ENCODE measurements at regions not wholly inside any gene's neighbourhood (a gene's known extent, or its start where the extent isn't known, plus 50 kb on each side); places are given as distances from the start of the nearest gene placed in this dataset.

- CTCF ChIA-PET = no interaction called here
- no peak for DNase-seq (ENCODE audit: extremely low spot score)
- POLR2A ChIA-PET = no interaction called here
- TF ChIP-seq HDGF (IDR thresholded peaks at IDR 0.05; ENCODE audit: borderline replicate concordance) = no peak
- TF ChIP-seq FOXM1 (IDR thresholded peaks at IDR 0.05; ENCODE audit: borderline replicate concordance) = no peak
- TF ChIP-seq PKNOX1 (IDR thresholded peaks at IDR 0.05) = no peak; the same call in 1 of the 2 replicates
These were observed 410.9 kb downstream of the UTRN start for GRCh38 chr6:144695858-144696533.

- TF ChIP-seq FOXA1 (IDR thresholded peaks at IDR 0.05) = no peak
- no peak for TF ChIP-seq BHLHE40 (IDR thresholded peaks at IDR 0.05; ENCODE audit: borderline replicate concordance)
- TF ChIP-seq CTBP1 (IDR thresholded peaks at IDR 0.05; ENCODE audit: borderline replicate concordance) = no peak
- TF ChIP-seq SUZ12 (IDR thresholded peaks at IDR 0.05) = no peak
- TF ChIP-seq SP1 (IDR thresholded peaks at IDR 0.05) = no peak
- TF ChIP-seq ARNT (IDR thresholded peaks at IDR 0.05) = no peak
- DNase-seq (ENCODE audit: extremely low spot score) = no peak
- ChIA-PET CTCF (no interaction called here), POLR2A (no interaction called here)
These were observed 411.7 kb downstream of the UTRN start for GRCh38 chr6:144696610-144697368.

GRCh38 chr6:144697369-144697760 lies 412.2 kb downstream of the UTRN start:
- POLR2A ChIA-PET = no interaction called here
- TF ChIP-seq ARNT (IDR thresholded peaks at IDR 0.05) = no peak
- no peak for TF ChIP-seq L3MBTL2 (conservative IDR thresholded peaks at IDR 0.05)
- TF ChIP-seq FOXA1 (IDR thresholded peaks at IDR 0.05) = no peak
- no peak for DNase-seq (ENCODE audit: extremely low spot score)
- CTCF ChIA-PET = no interaction called here

- ChIA-PET CTCF (no interaction called here), POLR2A (no interaction called here)
- no peak for DNase-seq (ENCODE audit: extremely low spot score)
- no peak for TF ChIP-seq NFRKB (IDR thresholded peaks at IDR 0.05)
- no peak for TF ChIP-seq SP1 (IDR thresholded peaks at IDR 0.05)
- no peak for TF ChIP-seq BHLHE40 (IDR thresholded peaks at IDR 0.05; ENCODE audit: borderline replicate concordance)
- no peak for TF ChIP-seq SUZ12 (IDR thresholded peaks at IDR 0.05)
- no peak for TF ChIP-seq L3MBTL2 (conservative IDR thresholded peaks at IDR 0.05)
- TF ChIP-seq ARNT (IDR thresholded peaks at IDR 0.05) = no peak
- TF ChIP-seq CTBP1 (IDR thresholded peaks at IDR 0.05; ENCODE audit: borderline replicate concordance) = no peak
- TF ChIP-seq ELF4 (IDR thresholded peaks at IDR 0.05) = no peak
- no peak for TF ChIP-seq ZNF384 (IDR thresholded peaks at IDR 0.05)
- no peak for TF ChIP-seq FOXA1 (IDR thresholded peaks at IDR 0.05)
- no peak for TF ChIP-seq PKNOX1 (IDR thresholded peaks at IDR 0.05)
- TF ChIP-seq TARDBP (IDR thresholded peaks at IDR 0.05) = no peak
- TF ChIP-seq FOXM1 (IDR thresholded peaks at IDR 0.05; ENCODE audit: borderline replicate concordance) = no peak
- no peak for TF ChIP-seq LEF1 (IDR thresholded peaks at IDR 0.05; ENCODE audit: borderline replicate concordance)
- TF ChIP-seq HDGF (IDR thresholded peaks at IDR 0.05; ENCODE audit: borderline replicate concordance) = no peak
- TF ChIP-seq FOXK2 (IDR thresholded peaks at IDR 0.05) = no peak
These were observed 412.7 kb downstream of the UTRN start for GRCh38 chr6:144697801-144698200.

- POLR2A ChIA-PET = no interaction called here
- no peak for TF ChIP-seq FOXA1 (IDR thresholded peaks at IDR 0.05)
- no peak for TF ChIP-seq PKNOX1 (IDR thresholded peaks at IDR 0.05)
- CTCF ChIA-PET = no interaction called here
These were observed 417.6 kb downstream of the UTRN start for GRCh38 chr6:144702781-144703180.

GRCh38 chr6:144710207-144710606 lies 425.1 kb downstream of the UTRN start:
- ChIA-PET CTCF (interaction anchor here (0.6 kb wide), 1 partner anchor 82 kb away, joined by 6 read pairs; no protein-coding TSS in a partner anchor), POLR2A (no interaction called here)
- TF ChIP-seq NFRKB (IDR thresholded peaks at IDR 0.05) (no peak), LEF1 (IDR thresholded peaks at IDR 0.05; ENCODE audit: borderline replicate concordance) (no peak), FOXK2 (IDR thresholded peaks at IDR 0.05) (no peak), CTBP1 (IDR thresholded peaks at IDR 0.05; ENCODE audit: borderline replicate concordance) (no peak), ELF4 (IDR thresholded peaks at IDR 0.05) (no peak), FOXA1 (IDR thresholded peaks at IDR 0.05) (no peak), ZNF384 (IDR thresholded peaks at IDR 0.05) (no peak), L3MBTL2 (conservative IDR thresholded peaks at IDR 0.05) (no peak), ARNT (IDR thresholded peaks at IDR 0.05) (no peak), BHLHE40 (IDR thresholded peaks at IDR 0.05; ENCODE audit: borderline replicate concordance) (no peak), SUZ12 (IDR thresholded peaks at IDR 0.05) (no peak), TARDBP (IDR thresholded peaks at IDR 0.05) (no peak)
- DNase-seq (ENCODE audit: extremely low spot score) = no peak

More at GRCh38 chr6:144702781-144703180, 417.6 kb downstream of the UTRN start:
- no peak for DNase-seq (ENCODE audit: extremely low spot score)

GRCh38 chr6:144711661-144712060 lies 426.5 kb downstream of the UTRN start:
- ChIA-PET CTCF (no interaction called here), POLR2A (interaction anchor here (0.6 kb wide), 1 partner anchor 149 kb away, joined by 3 read pairs; no protein-coding TSS in a partner anchor)
- DNase-seq (ENCODE audit: extremely low spot score) = no peak
- TF ChIP-seq L3MBTL2 (conservative IDR thresholded peaks at IDR 0.05) (no peak), TARDBP (IDR thresholded peaks at IDR 0.05) (no peak), SUZ12 (IDR thresholded peaks at IDR 0.05) (no peak), ARNT (IDR thresholded peaks at IDR 0.05) (no peak), PKNOX1 (IDR thresholded peaks at IDR 0.05) (no peak), FOXK2 (IDR thresholded peaks at IDR 0.05) (no peak), LEF1 (IDR thresholded peaks at IDR 0.05; ENCODE audit: borderline replicate concordance) (no peak), BHLHE40 (IDR thresholded peaks at IDR 0.05; ENCODE audit: borderline replicate concordance) (no peak), SP1 (IDR thresholded peaks at IDR 0.05) (no peak), CTBP1 (IDR thresholded peaks at IDR 0.05; ENCODE audit: borderline replicate concordance) (no peak), HDGF (IDR thresholded peaks at IDR 0.05; ENCODE audit: borderline replicate concordance) (no peak), ZNF384 (IDR thresholded peaks at IDR 0.05) (no peak), FOXA1 (IDR thresholded peaks at IDR 0.05) (no peak), ELF4 (IDR thresholded peaks at IDR 0.05) (no peak), NFRKB (IDR thresholded peaks at IDR 0.05) (no peak)
